A549 (cell line): ENCODE measurements at regions not wholly inside any gene's neighbourhood (a gene's known extent, or its start where the extent isn't known, plus 50 kb on each side); places are given as distances from the start of the nearest gene placed in this dataset.

Source experiments
- ATAC-seq, 2 experiments: fragments of 200-7000 bp in 1 of 2; fragments of >200 bp in 1 of 2; cut with Nextera tagmentation in 1 of 2; cut with Tn5 transposase in 1 of 2; 3 replicates each; pipeline versions ENCODE4 v1.8.0 to v1.9.1; 2018 to 2020; ENCODE audit warnings: mild to moderate bottlenecking in 1 of 2, moderate library complexity in 1 of 2
- CTCF ChIA-PET: fragments of 300-600 bp; sonication (Branson Sonifier 250); formaldehyde crosslinking; extraction: SDS; loops from one replicate; lab custom pipeline; 2021; ENCODE audit warnings: antibody characterized with exemption, inconsistent platforms; lab: Yijun Ruan, JAX
- POLR2A ChIA-PET: fragments of 350-600 bp; formaldehyde crosslinking; extraction: SDS; loops from one replicate; lab custom pipeline; 2021; ENCODE audit warnings: antibody characterized with exemption, inconsistent platforms; lab: Yijun Ruan, JAX
- DNase-seq, 2 experiments: peaks; one replicate each; pipeline versions ENCODE4 v3.0.0 to v3.0.0-alpha.2; 2011 to 2016; ENCODE audit warnings: low read depth in 1 of 2, low spot score in 1 of 2
- FAIRE-seq: peaks from 2 replicates; lab custom pipeline; 2011; peaks lifted over from hg19 to GRCh38; lab: Jason Lieb, UNC
- H3K27ac ChIP-seq, 2 experiments: fragments of >200 bp; sonication (Bioruptor Twin); formaldehyde crosslinking; 3 replicates each; pipeline ENCODE4 v1.5.1; 2016 to 2017
- H3K4me1 ChIP-seq: fragments of >200 bp; sonication (Bioruptor Twin); formaldehyde crosslinking; 3 replicates; pipeline ENCODE4 v1.6.1; 2016
- H3K4me2 ChIP-seq: fragments of >200 bp; sonication (Bioruptor Twin); formaldehyde crosslinking; 3 replicates; pipeline ENCODE4 v1.6.1; 2016
- H3K4me3 ChIP-seq: fragments of >200 bp; sonication (Bioruptor Twin); formaldehyde crosslinking; 3 replicates; pipeline ENCODE4 v1.5.1; 2016
- H3K9me3 ChIP-seq: fragments of >200 bp; sonication (Bioruptor Twin); formaldehyde crosslinking; 3 replicates; pipeline ENCODE4 v1.6.1; 2016
- CBX2 ChIP-seq: fragments of 200-600 bp; sonication (generic); IDR thresholded peaks from 2 replicates; pipeline ENCODE4 v1.6.1; 2016; ENCODE audit warnings: low read depth, mild to moderate bottlenecking, borderline replicate concordance
- CEBPB ChIP-seq, 2 experiments: fragments of >200 bp in 1 of 2; sonication (Bioruptor Twin) in 1 of 2; formaldehyde crosslinking in 1 of 2; IDR thresholded peaks; 2 replicates each; pipeline ENCODE4 v1.6.1; 2012 to 2016
- E2F6 ChIP-seq: IDR thresholded peaks from 2 replicates; pipeline ENCODE4 v1.6.1; 2012; ENCODE audit warnings: low read depth, borderline replicate concordance
- EHF ChIP-seq: fragments of 250-450 bp; sonication (Bioruptor Pico); IDR thresholded peaks from 2 replicates; pipeline ENCODE4 v1.5.0; 2020; ENCODE audit warnings: mild to moderate bottlenecking
- ELK1 ChIP-seq: fragments of 150-350 bp; IDR thresholded peaks from 2 replicates; pipeline ENCODE4 v1.6.1; 2014; ENCODE audit warnings: low read depth, mild to moderate bottlenecking, low read length
- ESRRA ChIP-seq: fragments of 150-350 bp; IDR thresholded peaks from 2 replicates; pipeline ENCODE4 v1.6.1; 2014; ENCODE audit warnings: mild to moderate bottlenecking, low read length, borderline replicate concordance
- FOSL2 ChIP-seq, 2 experiments: fragments of 450-650 bp in 1 of 2; fragments of >200 bp in 1 of 2; sonication (Bioruptor Twin) in 1 of 2; formaldehyde crosslinking; IDR thresholded peaks; 2 replicates each; pipeline versions ENCODE4 v1.5.0 to v1.6.1; 2016 to 2020; ENCODE audit warnings: mild to moderate bottlenecking in 1 of 2, moderate library complexity in 1 of 2
- GATA3 ChIP-seq: IDR thresholded peaks from 2 replicates; pipeline ENCODE4 v1.6.1; 2012; ENCODE audit warnings: borderline replicate concordance
- HES2 ChIP-seq: fragments of >200 bp; sonication (Bioruptor Twin); formaldehyde crosslinking; IDR thresholded peaks from 2 replicates; pipeline ENCODE4 v1.6.1; 2016
- HEYL ChIP-seq: fragments of 250-450 bp; sonication (Bioruptor Pico); IDR thresholded peaks from 2 replicates; pipeline ENCODE4 v1.8.0; 2021; ENCODE audit warnings: mild to moderate bottlenecking, moderate library complexity
- HOXB5 ChIP-seq: fragments of 250-450 bp; sonication (Bioruptor Pico); IDR thresholded peaks from 2 replicates; pipeline ENCODE4 v1.5.0; 2020; ENCODE audit warnings: mild to moderate bottlenecking, moderate library complexity
- JUNB ChIP-seq: fragments of >200 bp; sonication (Bioruptor Twin); formaldehyde crosslinking; IDR thresholded peaks from 2 replicates; pipeline ENCODE4 v1.6.1; 2016
- KDM1A ChIP-seq: fragments of 200-600 bp; sonication (generic); IDR thresholded peaks from 2 replicates; pipeline ENCODE4 v1.6.1; 2016; ENCODE audit warnings: low read depth, mild to moderate bottlenecking
- MAFK ChIP-seq: fragments of 450-650 bp; IDR thresholded peaks from 2 replicates; pipeline ENCODE4 v1.6.1; 2014; ENCODE audit not compliant: partially characterized antibody
- NFE2L2 ChIP-seq: fragments of 150-350 bp; conservative IDR thresholded peaks from 2 replicates; pipeline ENCODE4 v1.6.1; 2014; ENCODE audit warnings: low read length
- RFX5 ChIP-seq: fragments of 450-650 bp; IDR thresholded peaks from 2 replicates; pipeline ENCODE4 v1.7.1; 2014; ENCODE audit warnings: antibody characterized with exemption, mild to moderate bottlenecking, moderate library complexity
- RNF2 ChIP-seq: fragments of 200-600 bp; sonication (generic); IDR thresholded peaks from 2 replicates; pipeline ENCODE4 v1.6.1; 2016; ENCODE audit warnings: low read depth, mild to moderate bottlenecking, antibody characterized with exemption, moderate library complexity, borderline replicate concordance
- SREBF2 ChIP-seq: fragments of 450-650 bp; IDR thresholded peaks from 2 replicates; pipeline ENCODE4 v1.6.1; 2014; ENCODE audit warnings: mild to moderate bottlenecking, moderate library complexity
- TP53 ChIP-seq: fragments of 250-450 bp; sonication (Bioruptor Pico); IDR thresholded peaks from 2 replicates; pipeline ENCODE4 v1.5.0; 2021; ENCODE audit warnings: mild to moderate bottlenecking, moderate library complexity
- WGBS: methylation state at CpG from one replicate; pipeline ENCODE4 v1.1.6; 2017; ENCODE audit errors: missing lambda C conversion rate; 5-methylcytosine and 5-hydroxymethylcytosine counted together

- H3K27ac ChIP-seq = no peak overlapping the region
- TF ChIP-seq GATA3 (no peak), HES2 (no peak)
- TF ChIP-seq, all 56 proteins: peak for 0
- Histone ChIP-seq H3K4me1 (no peaks in the 10 kb centered on the region), H3K9me3 (no peaks in the 10 kb centered on the region), H3K4me3 (no peak overlapping the region), H3K4me2 (no peak overlapping the region)
- ATAC-seq = no peak
- 51% methylated on average over 2 of the region's 2 CpGs for WGBS
- no peak for FAIRE-seq
- ChIA-PET CTCF (interaction anchor here (1.0 kb wide), 1 partner anchor 424 kb away, joined by 3 read pairs; no protein-coding TSS in a partner anchor), POLR2A (no interaction called here)
- DNase-seq = no peak
Measured at GRCh38 chr5:86546044-86546443, 71.7 kb upstream of the COX7C start.

DNA sequence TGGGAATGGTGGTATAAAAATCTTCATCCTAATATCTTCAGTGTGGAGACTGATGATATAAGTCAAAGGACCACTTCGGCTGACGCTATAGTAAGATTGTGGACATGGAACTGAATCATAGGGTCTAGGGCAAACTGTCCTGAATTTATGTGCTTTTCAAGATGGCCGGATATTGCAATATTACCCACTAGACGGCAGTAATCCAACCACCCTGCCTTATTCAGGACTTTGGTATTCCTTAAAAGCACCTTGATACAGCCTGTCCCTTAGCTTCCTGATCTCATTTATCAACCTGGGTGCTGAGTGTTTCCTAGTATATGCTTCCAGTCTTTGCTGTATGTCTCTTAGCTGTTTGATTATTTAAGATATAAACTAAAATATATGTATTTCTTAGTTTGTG, 71.2 kb upstream of the COX7C start:
- no peak overlapping the region for H3K4me3 ChIP-seq
- H3K4me2 ChIP-seq = no peak overlapping the region
- no peak overlapping the region for H3K27ac ChIP-seq
- 50% methylated on average over 4 of the region's 4 CpGs for WGBS
- no peaks in the 10 kb centered on the region for H3K4me1 ChIP-seq
- no peaks in the 10 kb centered on the region for H3K9me3 ChIP-seq
- no peak for TF ChIP-seq KDM1A
- ATAC-seq (peak; percentile 39 to 66; a peak in 3 of 6 replicates), FAIRE-seq (no peak), DNase-seq (peak in 1 of 2 experiments; percentile 32)
- ChIA-PET CTCF (interaction anchor here (1.0 kb wide), 1 partner anchor 424 kb away, joined by 3 read pairs; no protein-coding TSS in a partner anchor), POLR2A (no interaction called here)

GRCh38 chr5:86554638-86555037, 63.1 kb upstream of the COX7C start:
- Histone ChIP-seq H3K4me1 (no peaks in the 10 kb centered on the region), H3K9me3 (no peaks in the 10 kb centered on the region), H3K4me3 (no peak overlapping the region), H3K27ac (no peak overlapping the region), H3K4me2 (no peak overlapping the region)
- CTCF ChIA-PET = interaction anchor here (1.2 kb wide), 1 partner anchor 12 kb away, joined by 3 read pairs; no protein-coding TSS in a partner anchor
- no peak for TF ChIP-seq FOSL2 (IDR thresholded peaks at IDR 0.05)
- no peak for TF ChIP-seq FOSL2 (CRISPR knock-in tag; IDR thresholded peaks at IDR 0.05)
- no peak for TF ChIP-seq JUNB
- TF ChIP-seq KDM1A = no peak
- TF ChIP-seq MAFK = peak; percentile 62
- FAIRE-seq (no peak), ATAC-seq (no peak), DNase-seq (no peak)
- POLR2A ChIA-PET = no interaction called here
- WGBS = 30% methylated on average over 1 of the region's 1 CpG

DNA sequence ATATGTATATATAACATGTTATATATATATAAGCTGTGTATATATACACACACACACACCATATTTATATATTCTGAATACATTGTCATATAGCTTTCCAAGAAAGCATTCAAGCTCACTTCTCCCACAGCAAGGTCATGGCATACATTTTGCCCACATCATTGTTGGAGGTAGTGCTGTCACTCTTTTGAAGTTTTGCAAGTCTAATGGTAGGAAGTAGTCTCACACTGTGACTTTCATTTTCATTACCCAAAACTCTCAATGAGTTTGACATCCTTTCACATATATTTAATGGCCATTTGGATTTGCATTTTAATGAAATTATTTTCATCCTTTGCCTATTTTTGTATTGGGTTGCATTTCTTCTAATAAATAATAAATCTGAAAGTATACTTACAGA, 59.8 kb upstream of the COX7C start:
- DNase-seq = no peak
- CTCF ChIA-PET = no interaction called here
- POLR2A ChIA-PET = no interaction called here
- no peaks in the 10 kb centered on the region for H3K9me3 ChIP-seq
- no peak overlapping the region for H3K4me3 ChIP-seq
- no peak overlapping the region for H3K27ac ChIP-seq
- no peak for FAIRE-seq
- H3K4me2 ChIP-seq = no peak overlapping the region
- no peak for TF ChIP-seq SREBF2
- TF ChIP-seq HOXB5 (CRISPR knock-in tag) = no peak
- no peak for TF ChIP-seq CEBPB (IDR thresholded peaks at IDR 0.05)
- TF ChIP-seq E2F6 = no peak
- TF ChIP-seq EHF (CRISPR knock-in tag) = no peak
- TF ChIP-seq FOSL2 (IDR thresholded peaks at IDR 0.05) = no peak
- no peak for TF ChIP-seq FOSL2 (CRISPR knock-in tag; IDR thresholded peaks at IDR 0.05)
- no peak for TF ChIP-seq HEYL (CRISPR knock-in tag)
- TF ChIP-seq RNF2 = no peak
- TF ChIP-seq TP53 (CRISPR knock-in tag) = no peak
- TF ChIP-seq NFE2L2 = no peak
- TF ChIP-seq ESRRA = no peak
- TF ChIP-seq RFX5 = no peak
- TF ChIP-seq ELK1 = no peak
- no peak for TF ChIP-seq CBX2
- no peak for ATAC-seq
- no peaks in the 10 kb centered on the region for H3K4me1 ChIP-seq
